Calu3 (cell line): ENCODE measurements at regions not wholly inside any gene's neighbourhood (a gene's known extent, or its start where the extent isn't known, plus 50 kb on each side); places are given as distances from the start of the nearest gene placed in this dataset.
"Not testable (repeated sequence)": the region's sequence is repeated elsewhere in the genome, so short reads cannot be mapped to it uniquely, and the experiment has no call there.

Experiments
- BruUV-seq: library from RNA; stranded (reverse); fragments of 400-500 nt; replicated peaks from 2 replicates; lab custom pipeline; 2021; lab: Mats Ljungman, UMichigan
- CTCF ChIA-PET: fragments of 300-600 bp; sonication (Branson Sonifier 250); formaldehyde crosslinking; loops from one replicate; lab custom pipeline; 2022; ENCODE audit warnings: antibody characterized with exemption; lab: Charles Lee
- DNase-seq: peaks from one replicate; pipeline ENCODE4 v3.0.0; 2022
- H3K27ac Mint-ChIP-seq: one replicate; pipeline ENCODE4 v1.8.0; 2022; ENCODE audit warnings: mixed read lengths; ENCODE audit not compliant: unreplicated experiment
- H3K27me3 Mint-ChIP-seq: one replicate; pipeline ENCODE4 v1.8.0; 2022; ENCODE audit warnings: mixed read lengths; ENCODE audit not compliant: unreplicated experiment
- H3K36me3 Mint-ChIP-seq: one replicate; pipeline ENCODE4 v1.8.0; 2022; ENCODE audit warnings: mild to moderate bottlenecking, moderate library complexity, mixed read lengths; ENCODE audit not compliant: insufficient read depth, unreplicated experiment
- H3K4me1 Mint-ChIP-seq: one replicate; pipeline ENCODE4 v1.8.0; 2022; ENCODE audit warnings: mild to moderate bottlenecking, low read depth, mixed read lengths; ENCODE audit not compliant: unreplicated experiment
- H3K4me3 Mint-ChIP-seq: one replicate; pipeline ENCODE4 v1.8.0; 2022; ENCODE audit warnings: mild to moderate bottlenecking, low read depth, moderate library complexity, mixed read lengths; ENCODE audit not compliant: unreplicated experiment
- H3K9me3 Mint-ChIP-seq: one replicate; pipeline ENCODE4 v1.8.0; 2022; ENCODE audit warnings: low read depth, mixed read lengths; ENCODE audit not compliant: unreplicated experiment
- CTCF ChIP-seq: fragments of 200-600 bp; IDR thresholded peaks from one replicate; pipeline ENCODE4 v1.8.0; 2022; ENCODE audit warnings: antibody characterized with exemption; ENCODE audit not compliant: unreplicated experiment
- intact Hi-C: fragments of 100-400 bp; cut with micrococcal nuclease; formaldehyde crosslinking; loops from one replicate; pipeline ENCODE4 v1.10.0; 2022; ENCODE audit not compliant: unreplicated experiment

DNA sequence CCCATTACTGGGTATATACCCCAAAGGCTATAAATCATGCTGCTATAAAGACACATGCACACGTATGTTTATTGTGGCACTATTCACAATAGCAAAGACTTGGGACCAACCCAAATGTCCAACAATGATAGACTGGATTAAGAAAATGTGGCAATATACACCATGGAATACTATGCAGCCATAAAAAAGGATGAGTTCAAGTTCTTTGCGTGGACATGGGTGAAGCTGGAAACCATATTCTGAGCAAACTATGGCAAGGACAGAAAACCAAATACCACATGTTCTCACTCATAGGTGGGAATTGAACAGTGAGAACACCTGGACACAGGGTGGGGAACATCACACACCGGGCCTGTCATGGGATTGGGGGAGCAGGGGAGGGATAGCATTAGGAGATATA, 54.4 kb upstream of the MUCL1 start:
- BruUV-seq, H3K4me3 Mint-ChIP-seq, H3K27ac Mint-ChIP-seq, H3K36me3 Mint-ChIP-seq, CTCF ChIA-PET, H3K4me1 Mint-ChIP-seq, H3K9me3 Mint-ChIP-seq, intact Hi-C loops, DNase-seq: not testable (repeated sequence)
- peaks cover 18% of the 10 kb centered on the region for H3K27me3 Mint-ChIP-seq

DNA sequence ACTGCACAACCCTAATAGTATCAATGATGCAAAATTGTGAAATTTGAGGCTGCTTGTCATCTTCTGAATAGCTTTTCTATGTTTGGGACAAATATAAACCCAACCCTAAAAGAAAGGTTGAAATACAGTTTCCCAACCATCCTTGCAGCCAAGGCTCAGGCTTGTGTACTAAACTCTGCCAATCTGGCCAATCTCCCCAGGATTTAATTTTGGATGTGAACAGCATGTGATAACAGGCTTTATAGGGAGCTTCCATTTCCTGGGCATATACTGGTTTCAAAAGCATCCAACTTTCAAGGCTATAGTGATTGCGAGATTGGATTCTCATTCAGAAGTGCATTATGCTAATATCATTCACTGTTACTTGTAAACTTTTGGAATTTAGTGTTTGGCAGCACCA, 55.7 kb upstream of the MUCL1 start:
- BruUV-seq: no TSS peak
- H3K4me3 Mint-ChIP-seq: no peak overlapping the region
- H3K27me3 Mint-ChIP-seq: peaks cover 18% of the 10 kb centered on the region
- H3K27ac Mint-ChIP-seq: no peak overlapping the region
- H3K9me3 Mint-ChIP-seq: no peaks in the 10 kb centered on the region
- intact Hi-C loops: no loop called here
- CTCF ChIA-PET: no interaction called here
- H3K4me1 Mint-ChIP-seq: no peaks in the 10 kb centered on the region
- H3K36me3 Mint-ChIP-seq: no peaks in the 10 kb centered on the region
- no peak for DNase-seq
- TF ChIP-seq CTCF: no peak

GRCh38 chr12:54796991-54797390, 57.3 kb upstream of the MUCL1 start:
- BruUV-seq: no TSS peak
- CTCF ChIA-PET: no interaction called here
- Mint-ChIP-seq H3K27ac (no peak overlapping the region), H3K9me3 (no peaks in the 10 kb centered on the region), H3K4me3 (no peak overlapping the region), H3K27me3 (peaks cover 18% of the 10 kb centered on the region), H3K36me3 (no peaks in the 10 kb centered on the region), H3K4me1 (no peaks in the 10 kb centered on the region)
- intact Hi-C loops: no loop called here
- DNase-seq: no peak
- TF ChIP-seq CTCF: no peak

- Mint-ChIP-seq H3K27me3 (peaks cover 18% of the 10 kb centered on the region), H3K4me3 (no peak overlapping the region), H3K36me3 (no peaks in the 10 kb centered on the region), H3K4me1 (no peaks in the 10 kb centered on the region), H3K9me3 (no peaks in the 10 kb centered on the region), H3K27ac (no peak overlapping the region)
- TF ChIP-seq CTCF: no peak
- no peak for DNase-seq
- intact Hi-C loops: no loop called here
- no TSS peak for BruUV-seq
- CTCF ChIA-PET: no interaction called here
These were observed 58.7 kb upstream of the MUCL1 start for GRCh38 chr12:54795644-54796043.

- Mint-ChIP-seq H3K4me3 (no peak overlapping the region), H3K27ac (no peak overlapping the region), H3K36me3 (no peaks in the 10 kb centered on the region), H3K4me1 (no peaks in the 10 kb centered on the region), H3K27me3 (no peaks in the 10 kb centered on the region), H3K9me3 (no peaks in the 10 kb centered on the region)
- BruUV-seq: no TSS peak
- no peak for TF ChIP-seq CTCF
- no peak for DNase-seq
- CTCF ChIA-PET: no interaction called here
- intact Hi-C loops: no loop called here
These were observed 68.2 kb upstream of the MUCL1 start for GRCh38 chr12:54786081-54786480.
